HEK293T (cell line): ENCODE measurements at regions not wholly inside any gene's neighbourhood (a gene's known extent, or its start where the extent isn't known, plus 50 kb on each side); places are given as distances from the start of the nearest gene placed in this dataset.

Experiments used
- ARNT ChIP-seq: fragments of 450-650 bp; IDR thresholded peaks from 2 replicates; pipeline ENCODE4 v1.6.1; 2017; ENCODE audit warnings: mild to moderate bottlenecking
- ELF4 ChIP-seq: fragments of 450-650 bp; IDR thresholded peaks from 2 replicates; pipeline ENCODE4 v1.6.1; 2017; ENCODE audit warnings: antibody characterized with exemption
- FOXA1 ChIP-seq: fragments of 450-650 bp; IDR thresholded peaks from 2 replicates; pipeline ENCODE4 v1.6.1; 2016; ENCODE audit warnings: mild to moderate bottlenecking
- FOXK2 ChIP-seq: fragments of 450-650 bp; IDR thresholded peaks from 2 replicates; pipeline ENCODE4 v1.6.1; 2016; ENCODE audit warnings: mild to moderate bottlenecking
- FOXM1 ChIP-seq: fragments of 450-650 bp; IDR thresholded peaks from 2 replicates; pipeline ENCODE4 v1.6.1; 2017; ENCODE audit warnings: mild to moderate bottlenecking, borderline replicate concordance
- HDGF ChIP-seq: fragments of 450-650 bp; IDR thresholded peaks from 2 replicates; pipeline ENCODE4 v1.6.1; 2017; ENCODE audit warnings: antibody characterized with exemption, borderline replicate concordance
- SP1 ChIP-seq: fragments of 450-650 bp; IDR thresholded peaks from 2 replicates; pipeline ENCODE4 v1.6.1; 2017
- SUZ12 ChIP-seq: fragments of 450-650 bp; IDR thresholded peaks from 2 replicates; pipeline ENCODE4 v1.6.1; 2016; ENCODE audit warnings: mild to moderate bottlenecking
- TARDBP ChIP-seq: fragments of 450-650 bp; IDR thresholded peaks from 2 replicates; pipeline ENCODE4 v1.6.1; 2016
- ZNF384 ChIP-seq: fragments of 450-650 bp; IDR thresholded peaks from 2 replicates; pipeline ENCODE4 v1.6.1; 2016

DNA sequence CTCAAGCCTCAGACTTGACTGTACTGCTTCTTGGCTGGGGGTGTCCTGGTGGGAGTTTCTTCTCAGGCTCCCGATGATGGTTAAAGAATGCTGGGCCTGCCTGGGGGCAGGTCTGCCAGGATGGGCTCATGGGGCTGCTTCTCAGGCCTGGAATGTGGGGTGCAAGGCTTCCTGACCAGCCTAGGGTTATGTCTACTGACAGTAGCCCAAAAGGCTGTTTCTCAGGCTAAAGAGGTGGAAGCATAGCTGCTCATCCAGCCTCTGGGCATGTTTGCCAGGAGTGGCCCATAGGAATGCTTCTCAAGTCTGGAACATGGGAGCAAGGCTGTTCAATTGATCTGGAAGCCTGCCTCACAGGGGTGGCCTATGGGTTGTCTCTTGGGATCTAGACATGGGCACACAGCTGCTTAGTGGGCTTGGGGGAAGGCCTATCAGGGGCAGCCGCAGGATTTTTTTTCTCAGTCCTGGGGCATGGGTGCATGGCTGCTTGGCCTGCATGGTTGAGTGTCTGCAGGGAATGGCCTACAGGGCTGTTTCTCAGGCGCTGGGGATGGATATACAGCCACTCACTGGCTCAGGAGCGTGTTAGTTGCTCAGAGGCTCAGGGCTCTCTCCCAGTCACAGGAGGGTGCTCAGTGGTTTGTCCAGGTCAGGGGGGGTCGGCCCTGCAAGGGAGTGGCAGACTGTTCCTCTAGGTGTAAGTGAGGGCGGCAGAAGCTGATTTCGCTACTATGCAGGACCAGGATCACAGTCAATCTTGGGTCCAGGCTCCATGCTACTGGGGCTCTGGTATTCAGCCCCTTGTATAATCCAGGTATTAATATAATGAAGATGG, 617.3 kb upstream of the REG3G start:
- no peak for TF ChIP-seq FOXA1
- TF ChIP-seq SP1, result no peak
- no peak for TF ChIP-seq ARNT
- no peak for TF ChIP-seq FOXK2
- TF ChIP-seq ELF4, result no peak
- no peak for TF ChIP-seq HDGF
- TF ChIP-seq ZNF384, result no peak
- no peak for TF ChIP-seq SUZ12
- TF ChIP-seq FOXM1, result no peak
- no peak for TF ChIP-seq TARDBP
